Erythroblast (primary cell): ENCODE measurements at regions not wholly inside any gene's neighbourhood (a gene's known extent, or its start where the extent isn't known, plus 50 kb on each side); places are given as distances from the start of the nearest gene placed in this dataset.

Source experiments
- DNase-seq, 2 experiments: peaks; one replicate each; lab custom pipeline; 2025; lab: John Stamatoyannopoulos, UW
- GATA1 ChIP-seq: IDR thresholded peaks from 2 replicates; pipeline ENCODE4 v1.6.1; 2011; ENCODE audit warnings: low read depth, mild to moderate bottlenecking, control low read depth, low read length, moderate library complexity
- POLR2A ChIP-seq: IDR thresholded peaks from 2 replicates; pipeline ENCODE4 v1.6.1; 2011; ENCODE audit warnings: mild to moderate bottlenecking, low read length

DNA sequence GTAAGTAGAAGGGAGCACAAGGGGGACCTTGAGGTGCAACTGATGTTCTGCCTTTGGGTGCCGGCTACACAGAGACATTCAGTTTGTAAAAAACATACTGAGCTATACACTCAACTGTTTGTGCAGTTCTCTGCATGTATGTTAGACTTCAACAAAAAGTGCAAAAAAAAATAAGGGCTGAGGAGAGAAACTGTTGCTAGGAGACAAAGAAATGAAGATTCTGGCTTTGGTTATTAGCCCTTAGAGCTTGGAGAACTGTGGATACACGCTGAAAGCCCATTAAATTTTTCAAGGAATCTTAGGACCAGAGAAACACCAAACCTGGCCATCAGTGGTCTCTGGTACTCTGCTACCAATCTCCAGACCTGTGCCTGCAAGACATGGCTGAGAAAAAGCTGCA, 207.6 kb upstream of the NSMCE3 start:
- TF ChIP-seq GATA1 (no peak), POLR2A (no peak)
- DNase-seq, result no peak

GRCh38 chr15:29476503-29477080, 207.0 kb upstream of the NSMCE3 start:
- TF ChIP-seq GATA1, result no peak
- TF ChIP-seq POLR2A, result no peak

DNA sequence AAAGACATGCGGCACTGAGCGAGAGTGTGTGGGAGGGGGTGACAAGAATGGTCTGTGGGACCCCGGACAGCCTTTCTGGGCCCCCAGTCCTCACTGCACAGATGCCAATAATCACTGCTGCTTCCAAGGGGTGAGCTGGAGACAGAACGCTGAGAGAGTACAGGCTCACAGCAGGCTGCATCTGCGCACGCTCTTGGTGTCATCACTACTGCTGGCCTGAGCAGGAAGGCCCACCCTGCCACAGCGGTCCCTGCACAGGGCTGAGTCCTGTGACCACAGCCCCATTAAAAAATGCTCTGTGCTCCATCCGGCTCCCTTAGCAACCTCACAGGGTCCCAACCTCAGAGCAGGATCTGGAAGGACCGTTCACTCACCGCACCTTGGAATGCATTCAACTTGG, 205.5 kb upstream of the NSMCE3 start:
- TF ChIP-seq POLR2A, result no peak
- TF ChIP-seq GATA1, result no peak
- DNase-seq, result no peak

More at GRCh38 chr15:29476503-29477080, 207.0 kb upstream of the NSMCE3 start:
- DNase-seq, result no peak

- no peak for TF ChIP-seq POLR2A
- no peak for TF ChIP-seq GATA1
- no peak for DNase-seq
Measured at GRCh38 chr15:29473621-29474105, 204.0 kb upstream of the NSMCE3 start.

DNA sequence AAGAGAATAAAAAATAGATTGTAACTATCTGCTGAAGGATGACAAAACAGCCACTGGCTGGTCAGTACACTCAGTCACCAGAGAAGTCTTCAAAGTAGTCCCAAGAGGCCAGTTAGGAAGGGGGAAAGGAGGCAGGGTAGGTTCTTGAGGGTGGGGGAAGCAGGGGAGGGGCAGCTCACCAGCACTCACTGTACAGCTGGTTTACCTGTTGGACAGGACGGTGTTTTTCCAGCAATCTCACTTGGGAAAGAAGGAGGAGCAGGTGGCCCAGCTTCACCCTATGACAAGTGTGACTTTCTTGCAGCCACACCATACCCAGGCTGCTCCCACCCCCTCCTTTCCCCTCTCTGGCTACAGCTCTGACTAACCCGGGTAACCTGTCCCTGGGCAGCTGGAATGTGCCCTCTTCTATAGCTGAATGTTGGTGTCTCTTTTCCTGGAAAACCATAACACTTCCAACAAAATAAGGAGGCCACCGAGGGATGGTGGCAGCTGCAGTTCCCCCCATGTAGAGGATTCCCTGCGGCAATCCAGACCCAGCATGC, 203.4 kb upstream of the NSMCE3 start:
- TF ChIP-seq GATA1, result no peak
- TF ChIP-seq POLR2A, result no peak
- no peak for DNase-seq

GRCh38 chr15:29471757-29472156, 202.1 kb upstream of the NSMCE3 start:
- TF ChIP-seq GATA1, result no peak
- no peak for TF ChIP-seq POLR2A
- no peak for DNase-seq

GRCh38 chr15:29471306-29471705, 201.7 kb upstream of the NSMCE3 start:
- no peak for DNase-seq
- TF ChIP-seq GATA1 (no peak), POLR2A (no peak)

- no peak for TF ChIP-seq GATA1
- no peak for TF ChIP-seq POLR2A
- DNase-seq, result no peak
Measured at GRCh38 chr15:29470794-29471193, 201.2 kb upstream of the NSMCE3 start.

DNA sequence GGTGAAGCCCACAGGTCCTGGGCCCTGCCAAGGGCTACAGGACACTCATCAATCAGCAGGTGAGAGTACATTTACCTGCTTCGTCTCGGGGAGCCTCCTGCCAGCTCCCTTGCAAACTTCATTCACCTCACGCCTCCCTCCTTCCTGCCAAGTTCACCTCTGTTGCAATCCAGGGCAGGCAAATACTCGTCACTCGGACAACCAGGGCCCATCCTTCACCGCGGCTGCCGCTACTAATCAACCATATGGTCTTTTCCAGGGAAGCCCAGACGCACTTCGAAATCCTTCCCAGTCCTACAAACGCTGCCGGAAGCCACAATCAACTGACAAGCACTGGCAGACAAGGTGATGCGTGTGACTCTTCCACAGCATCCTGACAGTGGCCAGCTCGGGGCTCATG, 200.7 kb upstream of the NSMCE3 start:
- no peak for DNase-seq
- TF ChIP-seq GATA1 (no peak), POLR2A (no peak)

DNA sequence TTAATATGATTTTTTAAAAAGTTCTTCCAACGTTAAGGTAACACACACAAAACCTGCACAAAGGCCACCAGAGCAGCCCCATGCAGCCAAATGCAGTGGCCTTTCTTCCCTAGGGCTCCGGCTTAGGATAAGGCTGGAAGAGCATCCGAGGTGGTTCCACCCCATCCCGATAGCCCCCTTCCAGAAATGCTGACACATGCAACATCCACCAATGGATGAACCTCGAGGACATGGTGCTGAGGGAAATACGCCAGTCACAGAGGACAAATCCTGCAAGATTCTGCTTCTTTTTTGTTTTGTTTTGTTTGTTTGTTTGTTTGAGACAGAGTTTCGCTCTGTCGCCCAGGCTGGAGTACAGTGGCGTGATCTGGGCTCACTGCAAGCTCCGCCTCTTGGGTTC, 199.3 kb upstream of the NSMCE3 start:
- TF ChIP-seq GATA1 (no peak), POLR2A (no peak)

GRCh38 chr15:29467091-29467490, 197.5 kb upstream of the NSMCE3 start:
- TF ChIP-seq GATA1 (no peak), POLR2A (no peak)
- DNase-seq, result no peak

More for the DNA sequence above, 199.3 kb upstream of the NSMCE3 start:
- no peak for DNase-seq

DNA sequence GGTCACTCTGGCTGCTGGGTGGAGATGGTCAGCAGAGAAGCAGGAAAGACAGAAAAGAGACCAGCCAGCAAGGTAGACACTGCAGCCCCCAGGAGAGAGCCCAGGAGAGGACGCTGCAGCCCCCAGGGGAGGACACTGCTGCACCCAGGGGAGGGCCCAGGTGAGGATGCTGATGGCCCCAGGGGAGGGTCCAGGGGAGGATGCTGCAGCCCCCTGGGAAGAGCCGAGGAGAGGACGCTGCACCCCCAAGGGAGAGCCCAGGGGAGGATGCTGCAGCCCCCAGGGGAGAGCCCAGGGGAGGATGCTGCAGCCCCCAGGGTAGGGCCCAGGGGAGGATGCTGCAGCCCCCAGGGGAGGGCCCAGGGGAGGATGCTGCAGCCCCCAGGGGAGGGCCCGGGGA, 196.7 kb upstream of the NSMCE3 start:
- TF ChIP-seq POLR2A, result no peak
- no peak for TF ChIP-seq GATA1
- DNase-seq, result no peak

- TF ChIP-seq GATA1 (no peak), POLR2A (no peak)
- no peak for DNase-seq
Measured at GRCh38 chr15:29465816-29466215, 196.2 kb upstream of the NSMCE3 start.

- TF ChIP-seq GATA1, result no peak
- TF ChIP-seq POLR2A, result no peak
- no peak for DNase-seq
Measured at GRCh38 chr15:29465196-29465595, 195.6 kb upstream of the NSMCE3 start.

DNA sequence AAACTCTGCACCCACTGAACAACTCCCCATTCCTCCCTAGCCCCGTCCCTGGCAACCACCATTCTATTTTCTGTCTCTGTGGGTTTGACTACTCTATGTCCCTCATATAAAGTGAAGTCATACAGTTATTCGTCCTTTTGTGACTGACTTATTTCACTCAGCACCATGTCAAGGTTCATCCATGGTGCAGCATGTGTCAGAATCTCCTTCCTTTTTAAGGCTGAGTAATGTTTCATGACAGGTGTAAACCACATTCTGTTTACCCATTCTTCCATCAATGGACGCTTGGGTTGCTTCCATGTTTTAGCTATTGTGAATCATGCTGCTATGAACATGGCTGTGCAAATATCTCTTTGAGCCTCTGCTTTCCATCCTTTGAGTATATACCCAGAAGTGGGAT, 192.3 kb upstream of the NSMCE3 start:
- TF ChIP-seq POLR2A (no peak), GATA1 (no peak)
- no peak for DNase-seq
